GM12872 (cell line): ENCODE measurements at regions not wholly inside any gene's neighbourhood (a gene's known extent, or its start where the extent isn't known, plus 50 kb on each side); places are given as distances from the start of the nearest gene placed in this dataset.

Source experiments
- TF ChIP-seq, protein P1 (sequence below): IDR thresholded peaks from 3 replicates; pipeline ENCODE4 v1.5.1; 2011; ENCODE audit warnings: low read depth, mild to moderate bottlenecking, low read length, moderate library complexity; ENCODE audit not compliant: insufficient read depth

DNA sequence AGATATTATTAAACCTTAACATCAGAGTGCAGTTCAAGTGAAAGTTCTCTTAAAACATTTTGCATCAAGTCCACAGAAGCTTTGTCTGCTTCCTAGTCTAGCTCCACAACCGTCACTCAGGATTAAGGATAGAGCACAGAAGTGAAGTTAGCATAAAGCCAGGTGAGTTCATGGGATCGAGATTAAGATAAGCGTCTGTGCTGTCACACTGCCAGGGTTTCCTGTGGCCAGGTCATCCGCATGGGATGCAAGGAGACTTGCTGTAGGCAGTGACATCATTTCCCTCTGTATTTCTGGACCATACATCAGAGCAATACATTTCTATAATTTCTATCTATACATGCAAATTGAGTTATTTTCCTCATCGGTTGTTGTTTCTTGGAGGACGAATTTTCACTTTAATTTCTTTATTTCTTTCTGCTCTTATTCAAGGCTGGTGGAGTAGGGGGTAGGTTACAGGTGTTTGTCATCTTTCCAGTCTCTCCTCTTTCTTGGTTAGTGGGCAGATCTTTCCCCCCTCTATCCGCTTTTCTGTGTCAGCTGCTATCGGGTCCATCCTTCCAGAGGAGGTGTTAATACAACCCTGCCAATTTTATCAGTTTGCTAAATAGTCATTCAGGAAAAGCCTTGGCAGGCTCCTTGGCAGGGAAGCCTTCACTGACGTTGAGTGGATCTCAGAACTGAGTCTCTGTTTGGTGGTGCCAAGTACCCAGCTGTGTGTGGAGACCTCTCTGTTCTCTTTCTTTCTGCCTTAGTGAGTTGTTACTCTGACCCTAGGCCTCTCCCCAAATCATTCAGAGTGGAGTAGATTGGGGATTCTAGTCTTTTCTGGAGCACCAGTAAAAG lies 307.6 kb upstream of the MAP3K7 start:
- TF ChIP-seq, protein P1, sequence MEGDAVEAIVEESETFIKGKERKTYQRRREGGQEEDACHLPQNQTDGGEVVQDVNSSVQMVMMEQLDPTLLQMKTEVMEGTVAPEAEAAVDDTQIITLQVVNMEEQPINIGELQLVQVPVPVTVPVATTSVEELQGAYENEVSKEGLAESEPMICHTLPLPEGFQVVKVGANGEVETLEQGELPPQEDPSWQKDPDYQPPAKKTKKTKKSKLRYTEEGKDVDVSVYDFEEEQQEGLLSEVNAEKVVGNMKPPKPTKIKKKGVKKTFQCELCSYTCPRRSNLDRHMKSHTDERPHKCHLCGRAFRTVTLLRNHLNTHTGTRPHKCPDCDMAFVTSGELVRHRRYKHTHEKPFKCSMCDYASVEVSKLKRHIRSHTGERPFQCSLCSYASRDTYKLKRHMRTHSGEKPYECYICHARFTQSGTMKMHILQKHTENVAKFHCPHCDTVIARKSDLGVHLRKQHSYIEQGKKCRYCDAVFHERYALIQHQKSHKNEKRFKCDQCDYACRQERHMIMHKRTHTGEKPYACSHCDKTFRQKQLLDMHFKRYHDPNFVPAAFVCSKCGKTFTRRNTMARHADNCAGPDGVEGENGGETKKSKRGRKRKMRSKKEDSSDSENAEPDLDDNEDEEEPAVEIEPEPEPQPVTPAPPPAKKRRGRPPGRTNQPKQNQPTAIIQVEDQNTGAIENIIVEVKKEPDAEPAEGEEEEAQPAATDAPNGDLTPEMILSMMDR, result no peak

DNA sequence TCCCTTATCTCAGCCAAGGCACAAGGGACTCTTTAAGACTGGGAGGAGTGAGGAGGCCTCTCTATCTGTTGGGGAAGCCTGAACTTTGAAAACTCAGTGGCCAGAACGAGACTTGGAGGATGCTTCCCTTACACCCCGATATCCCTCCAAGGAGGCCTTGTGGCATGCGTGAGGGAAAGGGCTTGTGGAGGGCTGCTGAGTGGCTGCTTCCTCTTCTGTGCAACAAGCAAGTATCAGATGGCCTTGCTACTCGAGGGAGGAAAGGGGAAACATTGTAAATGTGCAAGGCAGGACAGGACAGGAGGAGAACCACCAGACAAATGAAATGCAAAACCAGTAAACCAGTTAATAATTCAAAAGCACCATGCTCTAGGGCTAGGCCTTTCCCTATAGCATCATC lies 306.5 kb upstream of the MAP3K7 start:
- TF ChIP-seq, protein P1, result no peak

GRCh38 chr6:90892271-90892670 lies 305.4 kb upstream of the MAP3K7 start:
- TF ChIP-seq, protein P1, result no peak

- TF ChIP-seq, protein P1, result no peak
These were observed 304.5 kb upstream of the MAP3K7 start for GRCh38 chr6:90891355-90891754.

DNA sequence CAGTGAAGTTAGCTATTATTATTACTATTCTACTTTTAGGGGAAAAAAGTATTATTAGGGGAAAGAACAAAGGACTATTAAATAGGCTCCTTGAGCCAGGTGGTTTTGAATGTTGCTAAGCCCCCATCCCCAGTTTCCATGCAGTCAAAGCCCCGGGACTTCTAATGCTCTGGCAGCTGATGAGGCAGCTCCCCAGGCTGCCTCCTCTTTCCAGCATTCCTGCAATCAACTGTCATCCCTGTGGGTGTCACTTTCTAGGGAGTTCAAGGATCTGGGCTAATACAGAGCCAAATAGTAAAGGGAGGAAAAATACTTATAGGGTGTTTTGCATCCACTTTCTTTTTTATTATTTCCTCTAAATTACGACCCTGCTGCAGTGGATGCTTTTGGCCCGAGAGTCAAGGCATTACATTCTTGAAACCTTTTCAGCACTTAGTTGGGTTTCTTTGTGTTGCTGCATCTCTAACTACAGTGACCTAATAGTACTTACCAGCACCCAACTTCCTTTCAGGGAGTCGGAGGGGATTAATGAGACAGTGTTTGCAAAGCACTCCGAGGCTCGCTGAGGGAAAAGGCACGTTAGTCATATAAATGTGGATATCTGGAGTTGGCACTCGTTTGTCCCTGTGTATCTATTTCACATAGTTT lies 303.9 kb upstream of the MAP3K7 start:
- TF ChIP-seq, protein P1, result no peak

- TF ChIP-seq, protein P1, result no peak
These were observed 300.9 kb upstream of the MAP3K7 start for GRCh38 chr6:90887764-90888163.

- TF ChIP-seq, protein P1, result no peak
These were observed 298.8 kb upstream of the MAP3K7 start for GRCh38 chr6:90885611-90886056.
